ENCODE measurements at regions not wholly inside any gene's neighbourhood (a gene's known extent, or its start where the extent isn't known, plus 50 kb on each side); places are given as distances from the start of the nearest gene placed in this dataset.

DNA sequence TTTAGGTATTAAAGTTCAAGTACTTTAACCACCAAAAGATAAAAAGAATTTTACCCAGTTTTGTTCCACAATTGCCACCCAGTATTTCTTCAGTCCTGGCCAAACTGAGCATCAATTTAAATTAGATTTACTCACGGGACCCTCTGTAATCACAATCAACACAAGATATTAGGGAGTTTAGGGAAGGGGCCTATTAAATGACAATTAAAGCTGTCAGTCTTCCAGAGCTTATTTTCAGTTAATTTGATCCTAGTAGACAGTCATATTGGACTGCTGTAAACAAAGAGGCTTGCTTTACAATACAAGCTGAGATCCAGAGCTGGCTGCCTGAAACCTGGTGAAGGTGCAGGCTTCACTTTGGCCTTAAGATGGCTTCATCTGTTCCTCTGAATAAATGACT lies 321.2 kb upstream of the NBEA start:
- no peak for DNase-seq (ENCODE audit: low spot score)

DNA sequence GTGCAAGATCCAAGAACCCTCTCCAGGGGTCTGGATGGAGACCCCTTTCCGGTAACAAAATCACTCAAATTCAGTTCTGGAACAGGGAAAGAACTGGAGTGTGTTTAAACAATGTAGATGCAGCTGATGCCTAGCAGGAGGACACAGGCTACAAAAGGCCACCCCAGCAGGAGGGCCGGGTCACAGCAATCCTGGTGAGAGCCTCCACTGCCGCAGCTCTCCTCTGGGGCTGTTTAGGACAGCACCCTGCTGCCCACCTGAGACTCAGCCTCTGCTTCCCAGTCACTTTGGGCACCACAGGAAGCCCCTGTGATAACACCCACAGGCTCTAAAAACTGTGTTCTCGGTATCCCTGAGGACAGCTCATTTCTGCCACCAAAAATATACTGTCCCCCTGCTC lies 318.7 kb upstream of the NBEA start:
- DNase-seq (ENCODE audit: low spot score), result no peak

DNA sequence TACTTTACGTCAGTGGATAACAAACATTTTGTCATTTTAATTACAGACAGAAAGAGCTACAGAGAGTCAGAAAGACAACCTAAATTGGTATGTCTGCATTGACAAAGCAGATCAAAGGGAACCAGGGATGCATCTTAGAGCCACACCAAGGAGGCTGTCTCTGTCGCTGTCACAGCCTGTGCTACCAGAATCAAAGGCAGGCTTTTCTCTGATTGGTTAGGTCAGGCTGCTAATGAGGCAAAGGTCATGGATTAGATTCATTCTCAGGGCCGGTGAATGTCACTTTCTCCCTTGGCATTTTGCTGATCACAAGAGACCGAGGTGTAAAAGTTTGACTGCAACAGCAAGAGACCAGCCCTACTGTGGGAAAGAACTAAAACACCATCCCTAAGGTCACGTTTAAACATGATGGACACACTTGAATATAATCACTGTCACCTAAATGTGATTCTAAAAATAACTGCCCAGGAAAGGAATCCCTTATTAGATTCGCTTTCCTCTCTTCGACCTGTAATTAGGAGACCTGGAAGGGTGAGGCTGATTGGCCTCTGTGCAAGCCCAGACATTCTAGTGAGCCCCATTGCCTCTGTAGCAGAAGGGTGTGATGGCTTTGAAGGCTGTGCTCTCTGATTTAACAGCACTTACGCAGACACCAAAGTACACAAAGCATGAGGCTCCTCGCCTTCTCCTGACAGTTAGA lies 314.4 kb upstream of the NBEA start:
- no peak for DNase-seq (ENCODE audit: low spot score)

DNA sequence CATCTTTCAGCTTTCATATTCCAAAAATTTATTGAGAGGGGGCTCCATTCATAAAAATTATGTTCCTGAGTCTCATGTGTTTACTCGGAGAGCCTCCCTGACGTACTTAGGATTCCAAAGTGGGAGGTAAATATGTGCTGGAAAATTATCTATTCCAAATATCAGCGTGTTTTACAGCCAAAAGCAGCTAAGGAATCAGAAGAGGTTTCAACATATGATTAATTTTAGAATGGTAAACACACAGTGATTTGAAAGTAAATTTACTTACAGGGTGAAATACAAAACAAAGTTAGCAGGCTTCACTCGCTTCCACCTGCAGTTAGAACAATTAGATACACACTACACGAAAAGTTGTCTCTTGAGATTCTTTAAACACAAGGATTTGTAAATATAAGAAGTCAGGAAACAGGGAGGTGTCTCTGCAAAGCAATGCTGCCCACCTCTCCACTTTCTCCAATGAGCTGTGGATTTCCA lies 313.8 kb upstream of the NBEA start:
- DNase-seq (ENCODE audit: low spot score), result no peak

DNA sequence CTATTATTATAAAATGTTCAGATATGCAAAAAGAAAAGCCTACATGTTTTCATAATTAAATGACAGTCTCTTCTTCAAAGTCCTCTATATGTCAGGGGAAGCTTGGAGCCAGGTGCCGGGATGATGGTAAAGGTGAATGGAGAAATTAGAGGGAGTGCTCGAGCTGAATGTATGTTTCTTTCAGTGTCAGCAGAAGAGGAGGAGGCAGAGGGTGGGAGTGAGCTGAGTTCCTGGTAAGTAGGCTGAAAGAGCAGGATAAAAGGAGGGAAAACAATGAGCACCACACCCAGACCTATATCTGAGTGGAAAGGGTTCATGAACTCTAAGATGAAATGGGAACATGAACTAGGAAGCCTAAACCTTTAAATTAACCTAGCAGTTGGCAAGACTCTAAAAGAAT lies 307.6 kb upstream of the NBEA start:
- no peak for DNase-seq (ENCODE audit: low spot score)

DNA sequence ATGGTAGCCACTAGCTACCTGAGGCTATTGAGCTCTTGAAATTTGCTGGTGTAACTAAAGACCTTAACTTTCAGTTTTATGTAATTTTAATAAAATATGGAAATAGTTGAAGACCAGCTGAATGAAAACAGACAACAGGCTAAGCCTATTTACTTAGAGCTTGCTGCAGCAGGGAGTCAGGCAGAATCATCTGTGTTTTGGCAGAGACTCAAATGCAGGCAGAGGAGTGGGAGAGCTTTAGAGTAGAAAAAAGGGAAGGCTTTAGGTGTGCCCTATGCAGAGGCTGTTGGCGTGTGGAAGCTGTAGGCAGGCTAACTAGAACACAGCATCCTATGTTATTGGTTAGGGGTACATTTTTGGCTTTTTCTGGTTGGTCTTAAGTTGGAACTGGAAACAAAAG lies 304.9 kb upstream of the NBEA start:
- no peak for DNase-seq (ENCODE audit: low spot score)

DNA sequence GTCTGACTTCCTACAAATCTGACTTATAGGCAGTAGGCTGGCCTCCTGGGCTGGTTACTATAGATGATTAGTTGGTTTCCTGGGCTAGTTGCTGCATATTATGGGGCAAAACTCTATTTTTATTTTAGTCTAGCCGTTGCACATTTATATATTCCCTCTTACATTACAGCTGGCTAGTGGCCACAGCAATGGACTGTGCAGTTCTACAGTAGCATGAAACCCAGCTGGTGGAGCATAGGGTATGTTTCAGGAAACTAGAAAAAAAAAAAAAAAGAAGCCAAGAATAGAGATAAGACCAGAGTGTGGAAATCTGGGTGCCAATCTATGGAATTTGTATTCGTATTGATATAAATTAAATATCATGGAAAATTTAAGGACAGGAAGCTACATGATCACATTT lies 304.4 kb upstream of the NBEA start:
- DNase-seq (ENCODE audit: low spot score), result no peak

DNA sequence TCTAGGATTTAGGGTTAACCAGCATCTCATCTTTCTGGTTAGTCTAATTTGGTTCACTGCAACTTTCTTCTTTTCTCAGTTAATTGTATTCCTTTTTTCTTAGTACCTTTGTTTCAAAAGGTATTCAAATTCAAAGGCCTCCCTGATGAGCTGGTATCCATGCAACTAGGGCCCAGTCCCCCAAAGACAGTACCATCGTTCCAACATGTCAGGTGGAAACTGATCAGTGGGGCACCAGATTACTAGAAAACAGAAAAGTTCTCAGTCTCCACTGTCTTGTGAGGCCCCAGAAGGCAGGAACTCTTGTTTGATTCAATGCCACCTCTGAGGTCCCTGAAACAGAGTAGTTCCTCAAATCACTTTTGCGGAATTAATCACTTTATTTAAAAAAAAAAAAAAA lies 303.2 kb upstream of the NBEA start:
- DNase-seq (ENCODE audit: low spot score), result no peak

DNA sequence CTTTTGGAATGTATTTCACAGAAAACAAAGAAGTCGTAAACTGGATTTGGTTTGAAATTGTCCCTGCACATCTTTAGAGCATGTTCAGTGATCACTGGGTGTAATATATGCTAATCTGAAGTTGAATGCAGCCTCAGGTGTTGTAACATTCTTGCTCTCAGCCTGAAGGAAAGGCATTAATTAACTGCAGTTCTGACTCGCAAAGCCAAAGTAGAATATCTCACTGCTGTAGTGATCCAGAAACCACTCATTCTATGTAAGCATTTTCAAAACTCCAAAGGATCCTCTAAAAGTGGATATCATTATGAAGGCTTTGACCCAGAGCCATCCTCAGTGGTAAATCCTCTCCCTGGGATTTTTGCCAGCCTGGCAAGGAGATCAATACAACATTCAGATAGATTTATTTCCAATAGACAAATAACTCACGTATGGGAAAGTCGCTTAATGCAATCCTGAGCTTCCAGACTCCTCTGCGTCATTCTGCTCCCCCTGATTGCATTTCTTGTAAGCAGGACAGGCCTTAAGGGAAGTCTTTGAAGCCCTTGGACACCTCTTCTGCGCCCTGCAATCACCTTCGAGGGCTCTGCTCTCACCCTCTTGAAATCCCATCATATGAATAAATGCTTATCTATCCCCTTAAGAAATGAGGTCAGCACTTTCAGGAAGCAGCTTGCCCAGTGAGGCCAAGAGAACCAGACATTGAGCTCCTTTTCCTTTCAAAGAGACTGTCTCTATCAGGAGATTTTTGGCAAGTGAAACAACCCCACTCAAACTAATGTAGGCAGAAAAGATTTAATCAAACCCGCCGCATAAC lies 301.7 kb upstream of the NBEA start:
- DNase-seq (ENCODE audit: low spot score), result no peak

DNA sequence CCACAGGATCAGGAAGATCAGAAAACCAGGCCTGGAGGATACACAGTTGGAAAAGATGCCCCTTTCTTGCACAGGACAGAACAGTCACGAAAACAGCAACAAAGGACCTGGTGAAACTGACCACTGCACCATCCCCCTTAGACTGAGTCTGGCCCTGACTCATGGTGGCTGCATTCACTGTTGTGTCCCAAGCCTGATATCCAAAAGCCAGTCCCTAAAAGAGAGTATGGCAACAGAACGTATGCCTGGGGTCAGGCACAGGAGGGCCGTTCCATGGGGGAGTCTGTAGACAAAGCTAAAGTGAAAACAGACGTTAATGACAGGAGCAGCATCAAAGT lies 301.1 kb upstream of the NBEA start:
- no peak for DNase-seq (ENCODE audit: low spot score)

DNA sequence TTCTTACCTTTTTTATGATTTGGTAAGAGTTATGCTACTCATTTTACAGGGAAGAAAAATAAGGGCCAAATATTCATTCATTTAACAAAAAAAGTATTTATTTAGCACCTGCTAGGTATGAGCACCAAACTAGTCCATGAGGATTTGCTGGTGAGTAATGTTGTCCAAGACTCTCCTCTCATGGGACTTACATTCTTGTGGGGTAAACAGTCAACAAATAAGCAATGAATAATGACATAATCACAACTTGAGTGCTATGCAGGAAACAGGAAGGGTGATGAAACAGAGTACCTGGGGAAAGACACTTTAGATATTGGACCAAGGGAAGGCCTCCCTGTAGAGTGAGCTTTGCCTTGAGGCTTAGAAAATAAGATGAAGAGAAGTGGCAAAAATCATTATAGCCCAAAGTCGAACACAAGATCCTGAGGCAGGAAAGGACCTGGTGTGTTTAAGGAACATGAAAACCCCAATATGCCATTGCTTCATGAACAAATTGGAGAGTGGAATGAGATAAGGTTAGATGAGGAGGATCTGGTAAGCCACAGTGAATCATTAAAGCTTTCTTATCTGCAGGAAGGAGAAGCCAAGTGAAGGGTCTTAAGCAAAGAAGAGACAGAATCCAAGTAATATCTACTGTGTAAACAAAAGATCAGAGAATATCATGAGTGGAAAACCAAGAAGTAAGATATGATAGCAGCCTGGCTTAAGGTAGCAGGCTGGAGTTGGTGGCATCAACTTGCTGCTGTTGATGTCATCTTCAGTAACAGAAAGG lies 294.5 kb upstream of the NBEA start:
- DNase-seq (ENCODE audit: low spot score), result no peak

DNA sequence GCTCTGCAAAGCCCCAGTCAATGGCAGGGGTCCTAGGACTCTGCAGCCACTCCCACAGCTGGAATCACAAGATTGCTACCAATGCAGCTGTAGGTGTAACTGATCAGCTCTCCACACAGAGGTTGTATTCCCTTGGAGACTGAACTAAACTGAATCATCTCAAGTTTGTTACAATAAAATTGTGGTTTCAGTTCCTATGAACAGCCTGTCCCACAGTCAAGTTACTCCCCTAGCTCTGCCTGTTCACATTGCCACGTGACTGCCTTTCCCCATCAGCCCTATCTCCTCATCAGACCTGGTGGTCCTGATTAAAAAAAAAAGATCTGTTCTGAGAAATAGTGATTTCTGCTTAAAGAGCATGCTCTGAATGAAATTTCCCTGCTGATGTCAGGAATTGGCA lies 287.9 kb upstream of the NBEA start:
- DNase-seq (ENCODE audit: low spot score), result peak; percentile 32

DNA sequence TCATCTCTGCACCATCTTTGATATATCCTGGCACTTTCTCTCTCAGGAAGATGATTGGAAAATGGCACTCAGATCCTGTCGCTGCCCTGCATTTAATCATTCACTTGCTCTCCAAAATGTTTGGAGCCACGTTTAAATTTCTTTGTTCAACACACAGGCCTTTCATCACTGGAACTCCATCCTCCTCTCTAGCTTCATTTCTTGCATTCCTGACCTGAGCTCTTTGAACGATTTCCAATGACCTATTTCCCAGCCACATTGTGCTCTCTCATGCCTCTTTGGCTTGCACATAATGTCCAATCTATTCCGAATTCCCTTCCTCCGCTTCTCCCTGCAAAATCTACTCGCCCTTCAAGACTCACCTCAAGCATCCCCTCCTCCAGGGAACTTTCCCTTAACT lies 287.4 kb upstream of the NBEA start:
- DNase-seq (ENCODE audit: low spot score), result peak; percentile 21

DNA sequence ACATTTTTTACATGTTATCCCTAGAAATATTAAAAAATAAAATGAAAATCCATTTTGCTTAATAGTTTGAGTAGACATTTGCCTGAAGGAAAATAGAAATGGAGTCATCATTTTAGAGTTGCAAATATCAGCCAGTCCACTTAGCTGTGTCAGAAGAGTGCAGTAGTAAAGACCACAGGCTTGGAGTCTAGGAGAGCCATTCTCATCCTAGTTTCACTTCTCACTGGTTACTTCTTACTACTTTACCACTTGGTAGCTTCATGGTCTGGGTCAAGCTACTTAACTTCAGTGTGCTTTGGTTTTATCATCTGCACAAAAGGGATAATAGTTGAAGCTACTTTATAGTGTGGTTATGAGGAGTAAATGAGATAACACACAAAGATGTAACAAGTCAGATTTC lies 286.5 kb upstream of the NBEA start:
- no peak for DNase-seq (ENCODE audit: low spot score)

DNA sequence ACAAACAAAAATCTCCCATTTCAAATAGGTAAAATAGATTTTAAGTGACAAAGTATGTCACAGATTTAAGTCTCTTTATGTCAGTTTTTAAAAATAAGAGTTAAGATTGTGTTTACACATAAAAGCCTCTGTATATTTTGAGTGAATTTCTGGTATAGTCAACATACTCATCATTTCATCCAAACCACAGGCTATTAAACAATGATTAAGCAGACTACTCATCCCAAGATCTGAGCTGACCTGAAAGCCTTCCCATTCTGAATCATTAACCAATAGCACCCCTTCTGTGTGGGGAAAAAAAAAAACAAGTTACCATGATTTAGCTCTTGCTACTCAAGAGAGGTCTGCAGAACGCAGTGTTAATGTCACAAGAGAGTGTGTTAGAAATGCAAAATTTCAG lies 284.4 kb upstream of the NBEA start:
- DNase-seq (ENCODE audit: low spot score), result peak; percentile 52

DNA sequence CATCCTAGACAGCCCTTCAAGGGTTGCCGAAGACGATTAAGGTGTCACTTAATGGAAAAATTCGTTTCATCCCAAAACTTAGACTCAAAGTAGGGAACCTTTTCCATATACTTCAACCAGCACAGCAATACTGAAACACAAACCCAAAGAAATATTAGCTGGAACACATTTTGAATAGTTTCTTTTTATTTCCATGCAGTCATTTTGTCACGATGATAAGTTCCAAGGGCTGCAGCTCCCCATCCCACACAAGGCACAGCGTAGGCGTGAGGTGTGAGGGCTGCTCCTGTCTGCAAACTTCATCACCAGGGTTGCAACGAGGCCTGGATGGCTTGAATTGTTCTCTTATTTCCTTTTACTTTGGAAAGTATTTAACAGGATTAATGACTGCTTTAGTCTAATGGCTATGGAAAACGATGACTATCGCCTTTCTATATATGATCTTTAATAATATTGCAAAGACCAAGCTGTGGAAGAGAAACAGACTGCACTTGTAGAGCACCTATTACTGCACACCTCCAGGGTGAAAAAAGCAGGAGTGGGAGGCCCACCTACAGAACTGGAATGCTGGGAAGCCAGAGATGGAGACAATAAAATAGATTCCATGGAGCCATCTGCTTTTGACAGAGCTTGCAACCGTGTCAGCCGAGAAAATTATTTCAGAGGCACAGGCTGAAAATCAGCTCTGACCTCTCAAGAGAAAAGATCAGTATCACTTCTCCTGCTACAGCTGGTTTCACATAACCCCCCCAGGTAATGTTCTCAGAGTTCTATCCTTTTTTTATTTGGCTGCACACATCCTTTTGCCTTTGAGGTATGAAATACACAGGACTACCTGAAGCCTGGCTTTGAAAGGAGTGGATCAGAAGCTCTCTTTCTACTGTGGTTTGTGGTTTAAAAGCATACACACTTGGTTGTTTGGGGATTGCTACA lies 274.5 kb upstream of the NBEA start:
- DNase-seq (ENCODE audit: low spot score), result no peak

DNA sequence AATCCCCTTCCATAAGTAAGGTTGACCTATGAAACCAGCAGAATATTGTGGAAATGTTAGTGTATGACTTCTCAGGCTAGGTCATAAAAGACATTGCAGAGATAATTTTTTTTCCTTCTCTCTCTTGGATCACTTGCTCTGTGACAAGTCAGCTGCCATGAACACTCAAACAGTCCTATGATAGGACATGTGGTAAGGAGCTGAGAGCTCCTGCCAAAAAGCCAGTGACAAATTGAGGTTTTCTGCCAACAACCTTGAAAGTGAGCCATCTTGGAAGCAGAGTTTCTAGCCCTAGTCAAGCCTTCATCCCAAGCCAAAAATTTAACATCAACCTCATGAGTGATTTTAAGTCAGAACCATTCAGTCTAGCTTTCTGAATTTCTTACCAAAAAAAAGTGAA lies 270.9 kb upstream of the NBEA start:
- peak; percentile 12 for DNase-seq (ENCODE audit: low spot score)

DNA sequence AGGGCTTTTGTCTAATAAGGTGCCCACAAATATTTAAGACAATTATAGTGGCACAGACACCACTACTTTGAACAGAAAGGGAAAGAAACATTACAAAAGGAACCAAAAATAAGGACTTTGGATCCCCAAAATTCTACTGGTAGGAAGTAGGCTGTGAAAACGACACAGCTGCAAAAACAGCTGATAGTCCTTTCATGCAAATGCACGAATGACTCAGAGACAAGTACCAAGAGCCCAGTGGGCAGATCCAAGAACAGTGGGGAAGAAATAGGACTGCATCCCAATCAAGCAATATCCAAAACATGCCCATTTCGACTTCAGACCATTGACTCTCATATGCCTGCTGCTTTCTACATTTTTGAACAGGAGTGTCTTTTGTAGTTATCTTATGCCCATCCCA lies 269.4 kb upstream of the NBEA start:
- DNase-seq (ENCODE audit: low spot score), result peak; percentile 56

DNA sequence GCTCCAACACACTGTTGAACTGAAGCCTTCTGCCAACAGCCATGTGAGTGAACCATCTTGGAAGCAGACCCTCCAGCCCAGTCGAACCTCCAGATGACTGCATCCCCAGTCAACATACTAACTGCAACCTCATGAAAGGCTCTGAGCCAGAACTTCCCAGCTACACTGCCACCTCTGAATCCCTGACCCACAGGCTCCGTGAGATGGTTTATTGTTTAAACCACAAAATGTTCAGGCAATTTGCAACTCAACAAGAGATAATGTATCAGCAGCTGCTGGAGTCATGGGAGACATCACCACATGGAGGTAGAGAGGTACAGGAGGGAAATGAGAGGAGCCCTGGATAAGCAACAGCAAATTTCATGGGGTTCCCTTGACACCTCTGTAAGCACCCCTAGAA lies 266.4 kb upstream of the NBEA start:
- no peak for DNase-seq (ENCODE audit: low spot score)

DNA sequence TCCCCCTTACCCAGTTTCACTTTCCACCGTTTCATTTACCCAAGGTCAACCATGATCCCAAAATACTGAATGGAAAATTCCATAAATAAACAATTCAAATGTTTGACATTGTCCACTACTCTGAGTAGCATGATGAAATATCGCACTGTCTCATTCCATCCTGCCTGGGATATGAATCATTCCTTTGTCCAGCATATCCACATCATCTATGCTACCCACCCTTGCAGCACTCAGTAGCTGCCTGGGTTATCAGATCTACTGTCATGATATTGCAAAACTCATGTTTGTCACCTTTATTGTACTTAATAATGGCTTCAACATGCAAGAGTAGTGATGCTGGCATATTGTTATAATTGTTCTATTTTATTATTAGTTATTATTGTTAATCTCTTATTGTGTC lies 263.9 kb upstream of the NBEA start:
- peak; percentile 24 for DNase-seq (ENCODE audit: low spot score)

DNA sequence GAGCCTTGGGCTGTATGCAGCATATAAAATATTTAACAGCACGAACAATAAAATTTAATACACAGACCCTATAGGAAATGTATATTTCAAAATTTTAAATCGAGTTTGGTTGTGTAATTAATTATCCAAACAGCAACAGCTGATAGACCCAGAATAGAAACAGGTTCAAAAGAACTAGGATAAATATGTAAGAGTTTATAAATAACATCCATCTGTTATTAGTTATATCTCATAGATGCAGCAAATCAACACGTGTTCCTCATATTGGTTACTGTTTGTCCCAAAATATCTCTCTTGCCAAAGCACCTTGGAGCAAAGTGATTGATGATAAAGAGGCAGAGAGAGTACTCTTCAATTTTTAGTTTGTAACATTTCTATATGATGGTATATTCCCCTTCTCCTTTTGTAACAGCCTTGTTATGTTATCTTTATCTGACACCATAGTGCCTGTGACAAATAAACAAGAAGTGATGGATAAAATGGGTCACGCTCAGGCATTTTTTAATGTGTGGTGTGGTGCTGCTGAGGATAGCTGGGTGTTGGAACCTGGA lies 260.6 kb upstream of the NBEA start:
- no peak for DNase-seq (ENCODE audit: low spot score)

DNA sequence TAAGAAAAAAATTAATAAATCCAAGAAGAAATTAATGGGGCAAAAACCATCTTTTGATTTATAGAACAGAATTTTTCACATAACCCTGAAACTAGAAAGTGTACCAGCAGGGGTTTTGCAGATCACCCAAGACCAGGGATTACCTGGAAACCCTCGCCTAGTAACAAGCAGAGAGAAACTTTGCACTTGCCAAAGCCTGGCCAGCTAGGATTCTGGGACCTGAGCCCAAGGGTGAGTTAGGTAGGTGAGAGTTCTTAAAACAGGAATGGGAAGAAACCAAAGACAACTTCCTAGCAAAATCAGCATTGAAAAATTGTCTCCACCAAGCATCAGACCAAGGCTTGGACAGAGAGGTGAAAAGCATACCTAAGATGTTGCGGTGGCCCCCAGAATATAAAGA lies 247.0 kb upstream of the NBEA start:
- no peak for DNase-seq (ENCODE audit: low spot score)

Data from AG20443 (cell line).